ENCODE measurements at regions not wholly inside any gene's neighbourhood (a gene's known extent, or its start where the extent isn't known, plus 50 kb on each side); places are given as distances from the start of the nearest gene placed in this dataset.

DNA sequence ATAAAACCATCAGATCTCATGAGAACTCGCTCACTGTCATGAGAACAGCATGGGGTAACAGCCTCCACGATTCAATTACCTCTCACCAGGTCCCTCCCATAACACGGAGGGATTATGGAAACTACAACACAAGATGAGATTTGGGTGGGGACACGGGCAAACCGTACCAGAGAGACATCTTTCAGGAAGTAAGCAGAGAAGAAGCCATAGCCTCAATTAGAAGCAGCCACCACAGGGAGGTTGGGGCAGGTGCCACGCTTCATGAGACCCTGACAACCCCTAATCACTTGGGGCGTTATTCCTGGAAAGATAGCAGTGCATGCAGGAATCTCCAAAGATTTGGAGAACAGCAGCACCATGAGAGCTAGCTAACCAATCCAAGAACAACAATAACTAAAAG, 52.9 kb upstream of the SIRPG start:
- no peaks in the 10 kb centered on the region for H4K20me1 ChIP-seq (ENCODE audit: low read depth, low read length)
- H3K79me2 ChIP-seq (ENCODE audit: insufficient read depth, low read length): no peaks in the 10 kb centered on the region
- no peaks in the 10 kb centered on the region for H3K36me3 ChIP-seq (ENCODE audit: low read length)
- TF ChIP-seq EZH2phosphoT487 (conservative IDR thresholded peaks at IDR 0.05; ENCODE audit: low read length): no peak
- TF ChIP-seq, protein P1, sequence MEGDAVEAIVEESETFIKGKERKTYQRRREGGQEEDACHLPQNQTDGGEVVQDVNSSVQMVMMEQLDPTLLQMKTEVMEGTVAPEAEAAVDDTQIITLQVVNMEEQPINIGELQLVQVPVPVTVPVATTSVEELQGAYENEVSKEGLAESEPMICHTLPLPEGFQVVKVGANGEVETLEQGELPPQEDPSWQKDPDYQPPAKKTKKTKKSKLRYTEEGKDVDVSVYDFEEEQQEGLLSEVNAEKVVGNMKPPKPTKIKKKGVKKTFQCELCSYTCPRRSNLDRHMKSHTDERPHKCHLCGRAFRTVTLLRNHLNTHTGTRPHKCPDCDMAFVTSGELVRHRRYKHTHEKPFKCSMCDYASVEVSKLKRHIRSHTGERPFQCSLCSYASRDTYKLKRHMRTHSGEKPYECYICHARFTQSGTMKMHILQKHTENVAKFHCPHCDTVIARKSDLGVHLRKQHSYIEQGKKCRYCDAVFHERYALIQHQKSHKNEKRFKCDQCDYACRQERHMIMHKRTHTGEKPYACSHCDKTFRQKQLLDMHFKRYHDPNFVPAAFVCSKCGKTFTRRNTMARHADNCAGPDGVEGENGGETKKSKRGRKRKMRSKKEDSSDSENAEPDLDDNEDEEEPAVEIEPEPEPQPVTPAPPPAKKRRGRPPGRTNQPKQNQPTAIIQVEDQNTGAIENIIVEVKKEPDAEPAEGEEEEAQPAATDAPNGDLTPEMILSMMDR (IDR thresholded peaks at IDR 0.05; ENCODE audit: insufficient read depth, low read length, poor library complexity, severe bottlenecking): no peak
- no peaks in the 10 kb centered on the region for H3K27me3 ChIP-seq (ENCODE audit: low read length)
- no peaks in the 10 kb centered on the region for H3K9me3 ChIP-seq (ENCODE audit: insufficient read depth, low read length)
- H3K4me2 ChIP-seq (ENCODE audit: low read depth, low read length, poor library complexity, severe bottlenecking): no peak overlapping the region
- H3K9ac ChIP-seq (ENCODE audit: low read length): no peak overlapping the region
- no peaks in the 10 kb centered on the region for H3F3A ChIP-seq (ENCODE audit: insufficient read depth)
- H3K27ac ChIP-seq (ENCODE audit: low read depth, low read length): no peak overlapping the region
- H2AFZ ChIP-seq (ENCODE audit: low read depth, low read length, severe bottlenecking): no peak overlapping the region
- H3K9me2 ChIP-seq (replicated peaks; ENCODE audit: insufficient read depth, low read length): no peaks in the 10 kb centered on the region
- no peak overlapping the region for H3K4me3 ChIP-seq (ENCODE audit: insufficient read depth, low read length, poor library complexity, severe bottlenecking)

DNA sequence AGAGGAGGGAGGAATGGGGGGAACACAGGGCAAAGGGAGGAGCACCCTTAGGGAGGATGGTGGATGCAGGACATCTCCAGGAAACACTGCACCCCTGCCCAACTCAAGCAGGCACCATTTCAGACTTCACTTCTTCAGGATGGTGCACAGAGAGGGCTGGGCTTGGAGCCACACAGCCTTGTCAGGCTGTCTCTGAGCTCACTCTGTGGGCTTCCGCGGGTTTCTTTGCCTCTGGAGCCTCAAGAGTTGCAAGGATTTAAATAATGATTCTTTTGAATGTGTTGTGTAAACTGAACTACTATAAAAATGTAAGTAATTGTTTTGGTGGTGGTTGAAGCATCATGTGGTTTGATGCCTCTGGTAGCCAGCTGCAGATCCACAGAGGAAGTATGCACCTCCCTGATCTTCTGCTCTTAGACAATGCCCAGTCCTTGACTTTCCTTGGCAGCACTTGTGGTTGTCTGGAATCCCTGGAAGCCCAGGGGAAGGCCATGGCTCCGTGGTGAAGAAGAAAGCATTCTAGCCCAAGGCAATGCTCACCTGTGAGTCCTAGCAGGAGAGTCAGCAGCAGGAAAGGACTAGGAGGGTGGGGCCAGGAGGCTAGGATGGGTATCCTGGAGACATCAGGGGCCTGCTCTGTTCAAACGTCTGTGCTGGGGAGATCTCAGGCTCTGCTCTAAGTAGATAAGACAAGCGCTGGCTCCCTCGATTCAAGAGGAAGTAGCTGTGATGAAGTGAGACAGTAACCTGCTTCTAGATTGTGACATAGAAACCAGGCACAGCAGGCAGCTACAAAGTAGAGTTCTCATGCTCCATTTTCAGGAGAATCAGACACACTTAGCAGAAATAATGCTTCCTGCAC, 50.2 kb upstream of the SIRPG start:
- TF ChIP-seq EZH2phosphoT487 (conservative IDR thresholded peaks at IDR 0.05; ENCODE audit: low read length): no peak
- TF ChIP-seq, protein P1 (IDR thresholded peaks at IDR 0.05; ENCODE audit: insufficient read depth, low read length, poor library complexity, severe bottlenecking): no peak
- no peaks in the 10 kb centered on the region for H3K79me2 ChIP-seq (ENCODE audit: insufficient read depth, low read length)
- H2AFZ ChIP-seq (ENCODE audit: low read depth, low read length, severe bottlenecking): no peak overlapping the region
- no peaks in the 10 kb centered on the region for H3K9me3 ChIP-seq (ENCODE audit: insufficient read depth, low read length)
- no peak overlapping the region for H3K4me2 ChIP-seq (ENCODE audit: low read depth, low read length, poor library complexity, severe bottlenecking)
- H3K9me2 ChIP-seq (replicated peaks; ENCODE audit: insufficient read depth, low read length): no peaks in the 10 kb centered on the region
- no peaks in the 10 kb centered on the region for H4K20me1 ChIP-seq (ENCODE audit: low read depth, low read length)
- H3F3A ChIP-seq (ENCODE audit: insufficient read depth): no peaks in the 10 kb centered on the region
- H3K27ac ChIP-seq (ENCODE audit: low read depth, low read length): no peak overlapping the region
- H3K9ac ChIP-seq (ENCODE audit: low read length): no peak overlapping the region
- no peak overlapping the region for H3K4me3 ChIP-seq (ENCODE audit: insufficient read depth, low read length, poor library complexity, severe bottlenecking)
- no peaks in the 10 kb centered on the region for H3K27me3 ChIP-seq (ENCODE audit: low read length)
- H3K36me3 ChIP-seq (ENCODE audit: low read length): no peaks in the 10 kb centered on the region
